ENCODE measurements at regions not wholly inside any gene's neighbourhood (a gene's known extent, or its start where the extent isn't known, plus 50 kb on each side); places are given as distances from the start of the nearest gene placed in this dataset.
"Not testable (repeated sequence)": the region's sequence is repeated elsewhere in the genome, so short reads cannot be mapped to it uniquely, and the experiment has no call there.

DNA sequence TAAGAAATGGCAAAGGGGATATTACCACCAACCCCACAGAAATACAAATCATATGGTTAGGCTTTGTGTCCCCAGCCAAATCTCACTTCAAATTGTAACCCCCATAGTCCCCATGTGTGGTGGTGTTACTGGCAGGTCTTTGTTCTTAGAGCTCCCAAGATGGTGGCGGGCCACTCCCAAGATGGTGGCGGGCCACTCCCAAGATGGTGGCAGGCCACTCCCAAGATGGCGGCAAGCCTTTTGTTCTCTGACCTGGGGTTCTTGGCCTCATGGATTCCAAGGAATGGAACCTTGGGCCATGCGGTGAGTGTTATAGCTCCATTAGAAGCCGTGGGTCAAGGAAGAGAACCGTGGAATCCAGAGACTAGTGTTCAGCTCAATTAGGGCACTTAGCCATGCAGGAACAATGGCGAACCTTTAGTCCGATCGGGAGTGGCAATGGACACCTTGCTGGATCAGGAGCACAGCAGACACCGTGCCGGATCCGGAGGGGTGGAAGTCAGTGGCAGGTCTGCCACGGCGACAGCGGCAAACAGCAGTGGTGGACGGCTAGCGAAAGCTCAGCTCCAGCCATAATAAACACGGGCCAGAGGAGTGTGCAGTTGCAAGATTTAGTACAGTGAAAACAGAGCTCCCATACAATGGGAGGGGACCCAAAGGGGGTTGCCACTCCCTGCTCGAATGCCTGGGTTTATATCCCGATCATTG lies 949.9 kb upstream of the NCAM2 start:
- not testable (repeated sequence) for DNase-seq

GRCh38 chr21:20083336-20083735 lies 914.9 kb upstream of the NCAM2 start:
- no peak for DNase-seq

DNA sequence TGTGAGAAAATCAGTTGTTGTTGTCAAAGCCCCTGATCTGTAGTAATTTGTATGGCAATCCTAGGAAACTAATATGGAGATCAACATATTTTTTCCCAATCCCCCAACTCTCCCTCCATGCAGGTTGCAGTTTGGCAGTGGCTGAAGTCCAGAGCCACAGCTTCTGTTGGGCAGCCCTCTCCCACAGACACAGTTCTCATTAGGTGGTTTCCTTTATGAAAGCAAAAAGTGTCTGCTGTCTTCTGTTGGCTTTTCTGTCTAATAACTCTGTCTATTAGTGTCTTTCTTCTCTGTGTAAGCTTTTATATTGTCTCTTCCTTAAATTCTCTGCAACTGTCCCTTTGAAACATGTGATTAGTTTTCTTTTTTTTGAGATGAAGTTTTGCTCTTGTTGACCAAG lies 914.3 kb upstream of the NCAM2 start:
- no peak for DNase-seq

DNA sequence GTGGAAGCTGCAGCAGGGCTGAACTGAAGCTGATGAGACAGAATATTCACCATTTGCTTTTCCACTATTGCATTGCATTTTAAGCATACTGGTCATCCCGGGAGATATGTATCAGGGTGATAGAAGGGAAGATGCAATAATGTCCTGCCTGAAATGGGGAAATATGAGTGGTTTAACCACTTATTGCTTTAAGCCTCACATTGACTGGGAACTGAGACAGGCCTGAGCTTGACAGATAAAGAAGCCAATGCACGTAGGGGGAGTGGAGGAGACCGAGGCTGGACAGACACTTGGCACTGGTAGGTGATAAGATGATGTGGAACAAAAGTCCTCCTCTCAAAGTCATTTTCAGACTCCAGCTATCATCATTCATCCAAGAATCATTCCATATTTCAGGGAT lies 911.7 kb upstream of the NCAM2 start:
- DNase-seq, result no peak

GRCh38 chr21:20106368-20106767 lies 891.8 kb upstream of the NCAM2 start:
- no peak for DNase-seq

- no peak for DNase-seq
Measured at GRCh38 chr21:20108016-20108415, 890.2 kb upstream of the NCAM2 start.

GRCh38 chr21:20108976-20109540 lies 889.2 kb upstream of the NCAM2 start:
- no peak for DNase-seq

- no peak for DNase-seq
Measured at GRCh38 chr21:20110368-20110767, 887.8 kb upstream of the NCAM2 start.

GRCh38 chr21:20151741-20152140 lies 846.5 kb upstream of the NCAM2 start:
- no peak for DNase-seq

- DNase-seq, result no peak
Measured at GRCh38 chr21:20163167-20163566, 835.0 kb upstream of the NCAM2 start.

GRCh38 chr21:20167059-20167458 lies 831.1 kb upstream of the NCAM2 start:
- no peak for DNase-seq

DNA sequence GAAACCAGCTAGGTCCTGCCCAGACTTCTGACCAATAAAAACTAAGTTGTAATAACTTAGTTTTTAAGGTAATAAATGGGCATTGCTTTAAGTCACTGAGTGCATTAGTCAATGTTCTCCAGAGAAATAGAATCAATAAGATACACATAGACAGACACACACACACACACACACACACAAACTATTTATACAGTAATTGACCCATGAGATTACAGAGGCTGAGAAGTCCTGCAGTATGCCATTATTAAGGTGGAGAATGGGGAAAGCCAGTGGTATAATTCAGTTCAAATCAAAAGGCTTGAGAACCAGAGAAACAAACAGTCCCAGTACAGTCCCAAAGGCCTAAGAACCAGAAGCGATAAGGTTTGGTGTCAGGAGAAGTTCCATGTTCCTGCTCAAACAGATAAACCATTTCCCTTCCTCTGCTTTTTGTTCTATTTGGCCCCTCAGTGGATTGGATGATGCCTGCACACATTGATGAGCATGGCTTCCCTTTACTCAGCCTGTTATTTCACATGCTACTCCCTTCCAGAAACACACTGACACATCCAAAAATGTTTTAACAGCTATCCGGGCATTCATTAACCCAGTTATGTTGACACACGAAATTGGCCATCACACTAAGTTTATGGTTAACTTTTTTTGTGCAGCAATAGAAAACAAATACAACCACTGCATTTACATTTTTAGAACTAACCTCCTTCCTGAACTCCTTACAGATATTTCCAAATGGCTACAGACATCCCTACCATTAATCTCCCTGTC lies 828.2 kb upstream of the NCAM2 start:
- DNase-seq, result no peak

- no peak for DNase-seq
Measured at GRCh38 chr21:20186186-20186585, 812.0 kb upstream of the NCAM2 start.

- no peak for DNase-seq
Measured at GRCh38 chr21:20187028-20187427, 811.2 kb upstream of the NCAM2 start.

DNA sequence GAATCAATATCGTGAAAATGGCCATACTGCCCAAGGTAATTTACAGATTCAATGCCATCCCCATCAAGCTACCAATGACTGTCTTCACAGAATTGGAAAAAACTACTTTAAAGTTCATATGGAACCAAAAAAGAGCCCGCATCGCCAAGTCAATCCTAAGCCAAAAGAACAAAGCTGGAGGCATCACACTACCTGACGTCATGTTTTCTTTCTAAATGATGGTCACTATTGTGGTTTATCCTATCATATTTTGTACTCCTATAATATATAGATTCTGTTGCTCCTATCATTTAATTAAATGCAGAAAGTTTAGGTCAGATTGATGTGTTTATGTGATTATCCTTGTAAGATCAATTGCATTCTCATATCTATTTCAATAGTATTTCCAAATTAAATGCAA lies 796.9 kb upstream of the NCAM2 start:
- DNase-seq, result not testable (repeated sequence)

DNA sequence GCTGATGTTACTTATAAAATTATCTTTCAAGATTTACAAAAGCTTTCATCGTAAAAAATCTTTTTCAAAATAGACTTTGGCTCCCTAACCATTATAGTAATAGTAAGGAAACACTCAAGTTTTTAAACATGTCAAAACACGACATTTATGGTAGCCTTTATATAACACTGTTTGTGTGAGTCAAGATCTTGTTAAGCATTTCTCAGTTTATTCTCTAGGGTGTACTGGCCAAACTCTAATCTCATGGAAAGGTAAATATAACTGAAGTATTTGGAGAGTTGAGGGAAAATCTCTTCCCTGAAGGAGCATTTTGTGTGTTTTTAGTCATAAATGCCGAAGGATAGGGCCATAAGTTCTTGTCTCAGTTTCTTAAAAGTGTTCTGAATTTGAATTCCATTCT lies 790.9 kb upstream of the NCAM2 start:
- DNase-seq, result no peak

- DNase-seq, result no peak
Measured at GRCh38 chr21:20215959-20216358, 782.2 kb upstream of the NCAM2 start.

- no peak for DNase-seq
Measured at GRCh38 chr21:20220586-20220985, 777.6 kb upstream of the NCAM2 start.

DNA sequence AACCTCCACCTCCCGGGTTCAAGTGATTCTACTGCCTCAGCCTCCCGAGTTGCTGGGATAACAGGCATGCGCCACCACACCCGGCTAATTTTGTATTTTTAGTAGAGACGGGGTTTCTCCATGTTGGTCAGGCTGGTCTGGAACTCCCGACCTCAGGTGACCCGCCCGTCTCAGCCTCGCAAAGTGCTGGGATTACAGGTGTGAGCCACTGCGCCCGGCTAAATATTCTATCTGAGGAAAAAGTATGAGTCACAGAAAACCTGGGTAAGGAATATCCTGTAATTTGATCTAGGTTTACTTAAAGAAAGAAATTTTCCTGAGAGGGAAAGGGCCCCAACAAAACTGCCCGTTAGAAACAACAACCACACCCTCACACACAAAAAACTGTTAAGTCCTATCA lies 776.2 kb upstream of the NCAM2 start:
- DNase-seq, result not testable (repeated sequence)

- DNase-seq, result not testable (repeated sequence)
Measured at GRCh38 chr21:20236649-20237048, 761.6 kb upstream of the NCAM2 start.

- DNase-seq, result no peak
Measured at GRCh38 chr21:20249401-20249800, 748.8 kb upstream of the NCAM2 start.

- DNase-seq, result no peak
Measured at GRCh38 chr21:20250337-20250736, 747.9 kb upstream of the NCAM2 start.

DNA sequence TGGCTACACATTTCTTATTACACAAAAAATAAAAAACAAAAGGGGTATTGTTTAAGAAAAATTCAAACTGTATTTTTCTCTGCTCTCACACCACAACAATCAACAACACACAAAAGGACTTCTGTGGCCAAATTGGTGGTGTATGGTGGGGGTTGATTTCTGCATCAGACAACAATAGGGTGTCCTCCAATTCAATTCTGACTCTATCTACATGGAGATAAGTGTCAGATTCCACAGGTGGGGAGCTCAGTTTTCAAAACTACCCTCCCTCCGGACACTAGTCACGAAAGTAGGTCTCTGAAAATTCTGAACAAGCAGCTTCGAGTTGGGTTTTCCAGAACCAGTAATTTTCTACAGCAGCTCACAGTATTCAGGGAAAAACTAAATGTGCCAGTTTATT lies 744.9 kb upstream of the NCAM2 start:
- peak in 2 of 56 donors; percentile 26 for DNase-seq
